Choroid plexus epithelial cell (primary cell): ENCODE measurements at regions not wholly inside any gene's neighbourhood (a gene's known extent, or its start where the extent isn't known, plus 50 kb on each side); places are given as distances from the start of the nearest gene placed in this dataset.
"Not testable (repeated sequence)": the region's sequence is repeated elsewhere in the genome, so short reads cannot be mapped to it uniquely, and the experiment has no call there.

ENCODE experiments used
- DNase-seq: peaks from one replicate; pipeline ENCODE4 v3.0.0-alpha.2; 2010; ENCODE audit warnings: low read depth
- H3K4me3 ChIP-seq: 2 replicates; pipeline ENCODE4 v1.5.1; 2011; ENCODE audit warnings: low read depth, mild to moderate bottlenecking, control low read depth, low read length, moderate library complexity
- TF ChIP-seq, protein P1 (sequence below): conservative IDR thresholded peaks from 2 replicates; pipeline ENCODE4 v1.5.1; 2011; ENCODE audit warnings: low read depth, mild to moderate bottlenecking, control low read depth, inconsistent platforms, low read length, moderate library complexity

- no peak overlapping the region for H3K4me3 ChIP-seq
- TF ChIP-seq, protein P1, sequence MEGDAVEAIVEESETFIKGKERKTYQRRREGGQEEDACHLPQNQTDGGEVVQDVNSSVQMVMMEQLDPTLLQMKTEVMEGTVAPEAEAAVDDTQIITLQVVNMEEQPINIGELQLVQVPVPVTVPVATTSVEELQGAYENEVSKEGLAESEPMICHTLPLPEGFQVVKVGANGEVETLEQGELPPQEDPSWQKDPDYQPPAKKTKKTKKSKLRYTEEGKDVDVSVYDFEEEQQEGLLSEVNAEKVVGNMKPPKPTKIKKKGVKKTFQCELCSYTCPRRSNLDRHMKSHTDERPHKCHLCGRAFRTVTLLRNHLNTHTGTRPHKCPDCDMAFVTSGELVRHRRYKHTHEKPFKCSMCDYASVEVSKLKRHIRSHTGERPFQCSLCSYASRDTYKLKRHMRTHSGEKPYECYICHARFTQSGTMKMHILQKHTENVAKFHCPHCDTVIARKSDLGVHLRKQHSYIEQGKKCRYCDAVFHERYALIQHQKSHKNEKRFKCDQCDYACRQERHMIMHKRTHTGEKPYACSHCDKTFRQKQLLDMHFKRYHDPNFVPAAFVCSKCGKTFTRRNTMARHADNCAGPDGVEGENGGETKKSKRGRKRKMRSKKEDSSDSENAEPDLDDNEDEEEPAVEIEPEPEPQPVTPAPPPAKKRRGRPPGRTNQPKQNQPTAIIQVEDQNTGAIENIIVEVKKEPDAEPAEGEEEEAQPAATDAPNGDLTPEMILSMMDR = no peak
- peak; percentile 14 for DNase-seq
Observed at GRCh38 chr10:31677195-31678138, 251.2 kb downstream of the ARHGAP12 start.

DNA sequence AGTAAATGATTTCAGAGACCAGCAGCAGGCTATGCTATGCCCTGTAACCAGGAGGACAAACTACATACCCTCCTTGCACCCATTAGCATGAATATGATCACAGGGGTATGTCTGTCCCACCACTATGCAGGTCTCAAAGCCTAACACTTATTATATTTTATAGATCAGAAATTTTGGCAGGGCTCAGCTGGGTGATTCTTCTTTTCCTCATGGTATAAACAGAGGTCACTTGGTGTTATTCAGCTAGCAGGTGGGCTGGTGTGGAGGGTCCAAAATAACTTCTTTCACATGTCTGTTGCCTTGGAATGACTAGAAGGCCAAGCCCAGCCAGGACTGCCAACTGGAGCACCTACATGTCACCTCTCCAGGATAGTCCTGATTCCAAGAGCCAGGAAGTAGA lies 252.9 kb downstream of the ARHGAP12 start:
- no peak overlapping the region for H3K4me3 ChIP-seq
- DNase-seq = no peak
- TF ChIP-seq, protein P1 = no peak

GRCh38 chr10:31669357-31669756 lies 259.3 kb downstream of the ARHGAP12 start:
- no peak for DNase-seq
- TF ChIP-seq, protein P1 = no peak
- H3K4me3 ChIP-seq = no peak overlapping the region

DNA sequence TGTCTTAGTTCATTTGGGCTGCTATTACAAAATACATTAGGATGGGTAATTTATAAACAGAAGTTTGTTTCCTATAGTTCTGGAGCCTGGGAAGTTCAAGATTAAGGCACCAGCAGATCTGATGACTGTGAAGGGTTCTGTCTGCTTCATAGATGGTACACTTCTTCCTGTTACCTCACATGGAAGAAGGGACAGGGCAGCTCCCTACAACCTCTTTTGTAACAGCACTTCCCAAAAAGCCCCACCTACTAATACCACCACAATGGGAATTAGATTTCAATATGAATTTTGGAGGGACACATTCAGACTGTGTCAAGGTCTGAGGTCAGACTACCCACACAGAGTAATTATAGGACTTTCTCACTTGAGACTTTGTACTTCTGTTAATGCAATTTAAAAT lies 260.3 kb downstream of the ARHGAP12 start:
- H3K4me3 ChIP-seq = no peak overlapping the region
- TF ChIP-seq, protein P1 = no peak
- no peak for DNase-seq

DNA sequence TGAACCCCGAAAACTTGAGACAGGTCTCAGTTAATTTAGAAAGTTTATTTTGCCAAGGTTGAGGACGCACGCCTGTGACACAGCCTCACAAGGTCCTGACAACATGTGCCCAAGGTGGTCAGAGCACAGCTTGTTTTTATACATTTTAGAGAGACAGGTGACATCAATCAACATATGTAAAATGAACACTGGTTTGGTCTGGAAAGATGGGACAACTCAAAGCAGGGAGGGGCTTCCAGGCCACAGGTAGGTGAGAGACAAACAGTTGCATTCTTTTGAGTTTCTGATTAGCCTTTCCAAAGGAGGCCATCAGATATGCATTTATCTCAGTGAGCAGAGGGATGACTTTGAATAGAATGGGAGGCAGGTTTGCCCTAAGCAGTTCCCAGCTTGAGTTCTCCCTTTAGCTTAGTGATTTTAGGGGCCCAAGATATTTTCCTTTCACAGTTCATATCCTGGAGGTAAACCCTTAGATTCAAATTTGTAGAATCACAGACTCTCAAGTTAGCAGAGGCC lies 262.8 kb downstream of the ARHGAP12 start:
- DNase-seq, H3K4me3 ChIP-seq: not testable (repeated sequence)

- no peak for DNase-seq
- TF ChIP-seq, protein P1 = no peak
- H3K4me3 ChIP-seq = no peak overlapping the region
Observed at GRCh38 chr10:31664803-31665202, 263.8 kb downstream of the ARHGAP12 start.

GRCh38 chr10:31664071-31664470 lies 264.6 kb downstream of the ARHGAP12 start:
- H3K4me3 ChIP-seq, DNase-seq: not testable (repeated sequence)

DNA sequence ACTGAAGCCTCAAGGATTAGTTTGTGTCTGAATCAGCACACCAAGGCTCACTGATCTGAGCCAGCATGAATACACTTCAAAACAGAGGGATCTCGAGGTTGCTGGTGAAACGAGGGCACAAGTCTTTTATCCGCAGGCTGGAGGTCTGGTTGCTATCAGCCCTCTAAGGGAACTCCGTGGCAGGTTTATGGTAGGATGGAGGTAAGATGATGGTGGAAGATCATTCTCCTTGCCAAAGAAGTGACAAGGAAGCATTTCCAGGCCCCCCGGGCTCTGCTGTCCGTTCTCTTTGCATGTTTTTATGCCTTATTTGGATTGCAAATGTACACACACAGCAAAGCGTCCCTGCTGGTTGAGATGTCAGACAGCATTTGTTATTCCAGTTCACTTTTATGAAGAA lies 268.3 kb downstream of the ARHGAP12 start:
- DNase-seq = no peak
- TF ChIP-seq, protein P1 = no peak
- H3K4me3 ChIP-seq = no peak overlapping the region
